AG09309 (cell line): ENCODE measurements at regions not wholly inside any gene's neighbourhood (a gene's known extent, or its start where the extent isn't known, plus 50 kb on each side); places are given as distances from the start of the nearest gene placed in this dataset.

ENCODE experiments used
- DNase-seq: peaks from one replicate; pipeline ENCODE4 v3.0.0-alpha.2; 2010; ENCODE audit warnings: low read depth
- H3K4me3 ChIP-seq: 2 replicates; pipeline ENCODE4 v1.5.1; 2011; ENCODE audit warnings: mild to moderate bottlenecking, low read depth, low read length, moderate library complexity; ENCODE audit not compliant: control insufficient read depth
- TF ChIP-seq, protein P1 (sequence below): IDR thresholded peaks from 2 replicates; pipeline ENCODE4 v1.5.1; 2011; ENCODE audit warnings: mild to moderate bottlenecking, low read depth, low read length, inconsistent platforms; ENCODE audit not compliant: insufficient read depth, control insufficient read depth; ENCODE audit errors: missing control alignments

DNA sequence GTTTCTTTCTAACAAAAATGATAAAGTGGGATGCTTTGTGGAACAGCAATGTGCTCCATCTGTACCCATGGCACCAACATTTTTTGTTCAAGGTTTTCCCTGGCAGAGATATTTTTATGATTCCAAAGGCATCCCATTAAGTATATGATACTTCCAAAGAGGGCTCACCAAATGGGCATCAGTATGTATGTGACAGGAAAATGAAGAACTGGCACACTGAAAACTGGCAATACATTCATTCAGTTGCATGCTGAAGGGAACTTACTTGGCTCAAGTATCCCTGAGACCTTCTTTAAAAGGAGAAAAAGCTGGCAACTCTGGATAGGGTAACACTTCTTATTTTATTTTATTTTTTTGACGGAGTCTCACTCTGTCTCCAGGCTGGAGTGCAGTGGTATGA is 249.8 kb downstream of the IL20RB start:
- no peak overlapping the region for H3K4me3 ChIP-seq
- DNase-seq = no peak
- TF ChIP-seq, protein P1, sequence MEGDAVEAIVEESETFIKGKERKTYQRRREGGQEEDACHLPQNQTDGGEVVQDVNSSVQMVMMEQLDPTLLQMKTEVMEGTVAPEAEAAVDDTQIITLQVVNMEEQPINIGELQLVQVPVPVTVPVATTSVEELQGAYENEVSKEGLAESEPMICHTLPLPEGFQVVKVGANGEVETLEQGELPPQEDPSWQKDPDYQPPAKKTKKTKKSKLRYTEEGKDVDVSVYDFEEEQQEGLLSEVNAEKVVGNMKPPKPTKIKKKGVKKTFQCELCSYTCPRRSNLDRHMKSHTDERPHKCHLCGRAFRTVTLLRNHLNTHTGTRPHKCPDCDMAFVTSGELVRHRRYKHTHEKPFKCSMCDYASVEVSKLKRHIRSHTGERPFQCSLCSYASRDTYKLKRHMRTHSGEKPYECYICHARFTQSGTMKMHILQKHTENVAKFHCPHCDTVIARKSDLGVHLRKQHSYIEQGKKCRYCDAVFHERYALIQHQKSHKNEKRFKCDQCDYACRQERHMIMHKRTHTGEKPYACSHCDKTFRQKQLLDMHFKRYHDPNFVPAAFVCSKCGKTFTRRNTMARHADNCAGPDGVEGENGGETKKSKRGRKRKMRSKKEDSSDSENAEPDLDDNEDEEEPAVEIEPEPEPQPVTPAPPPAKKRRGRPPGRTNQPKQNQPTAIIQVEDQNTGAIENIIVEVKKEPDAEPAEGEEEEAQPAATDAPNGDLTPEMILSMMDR = no peak

DNA sequence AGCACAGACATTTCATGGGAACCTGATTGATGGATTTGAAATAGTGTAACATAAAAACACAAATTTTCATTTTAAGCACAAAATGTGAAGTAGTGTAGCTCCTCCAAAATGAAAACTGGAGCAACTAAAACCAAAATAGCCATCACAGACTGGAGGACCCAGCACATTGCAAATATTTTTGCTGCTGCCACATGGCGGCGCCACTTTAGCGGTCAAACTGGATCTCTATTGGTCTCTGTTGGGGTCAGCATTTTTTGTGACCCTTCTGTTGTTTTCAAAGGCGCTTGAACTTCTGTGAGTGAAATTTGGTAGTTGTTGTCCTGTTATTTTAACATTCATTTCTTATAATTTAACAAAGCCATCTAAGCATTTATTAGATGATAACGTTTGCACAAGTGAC is 259.9 kb downstream of the IL20RB start:
- DNase-seq = no peak
- no peak overlapping the region for H3K4me3 ChIP-seq
- TF ChIP-seq, protein P1 = no peak

DNA sequence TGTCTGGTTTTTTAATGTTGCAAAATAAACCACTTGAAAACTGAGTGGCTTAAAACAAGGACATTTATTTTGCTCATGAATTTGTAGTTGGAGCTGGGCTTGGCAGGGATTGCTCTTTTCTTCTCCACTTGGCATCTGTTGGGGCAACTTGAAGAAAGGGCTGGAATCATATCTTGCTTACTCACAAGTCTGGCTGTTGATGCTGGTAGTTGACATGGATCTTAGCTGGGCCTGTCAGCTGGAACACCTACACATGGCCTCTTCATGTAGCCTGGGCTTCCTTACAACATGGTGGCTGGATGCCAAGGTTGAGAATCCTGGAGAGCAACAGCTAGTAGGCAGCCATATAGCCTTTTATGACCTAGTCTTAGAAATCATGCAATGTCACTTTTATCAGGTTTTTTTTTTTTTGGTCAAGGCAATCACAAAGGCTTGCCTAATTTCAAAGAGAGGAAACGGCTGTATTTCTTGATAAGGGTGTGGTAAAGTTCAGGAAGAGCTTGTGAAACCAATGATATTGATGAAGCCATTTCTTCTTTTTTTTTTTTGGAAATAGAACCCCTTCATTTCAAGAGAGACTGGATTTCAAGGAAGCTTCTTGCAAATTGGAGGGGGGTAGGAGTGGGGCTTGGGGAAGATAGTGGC is 262.1 kb downstream of the IL20RB start:
- no peak overlapping the region for H3K4me3 ChIP-seq
- no peak for DNase-seq
- TF ChIP-seq, protein P1 = no peak

DNA sequence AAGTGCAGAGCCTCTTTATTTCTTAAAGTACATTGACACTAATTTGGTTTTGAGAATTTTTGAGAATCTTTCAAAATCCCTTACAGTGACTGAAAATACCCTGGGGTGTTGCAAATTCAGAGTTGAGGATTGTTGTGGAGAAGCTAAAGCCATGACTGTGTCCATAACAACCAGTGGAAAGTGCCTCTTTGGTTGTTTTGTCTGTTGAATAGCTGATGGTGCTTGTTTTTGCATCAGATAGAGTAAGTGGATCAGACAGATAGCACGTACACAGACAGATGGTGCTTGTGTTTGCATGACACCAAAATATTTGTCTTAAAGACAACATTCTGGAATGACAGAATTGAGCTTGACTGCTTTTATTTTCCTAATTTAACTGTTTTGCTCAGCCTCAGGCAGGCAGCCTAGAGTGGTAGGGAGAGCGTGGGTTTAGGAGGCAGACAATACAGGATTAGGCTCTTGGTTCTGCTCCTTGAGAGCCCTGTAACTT is 265.0 kb downstream of the IL20RB start:
- DNase-seq = no peak
- TF ChIP-seq, protein P1 = no peak
- no peak overlapping the region for H3K4me3 ChIP-seq

DNA sequence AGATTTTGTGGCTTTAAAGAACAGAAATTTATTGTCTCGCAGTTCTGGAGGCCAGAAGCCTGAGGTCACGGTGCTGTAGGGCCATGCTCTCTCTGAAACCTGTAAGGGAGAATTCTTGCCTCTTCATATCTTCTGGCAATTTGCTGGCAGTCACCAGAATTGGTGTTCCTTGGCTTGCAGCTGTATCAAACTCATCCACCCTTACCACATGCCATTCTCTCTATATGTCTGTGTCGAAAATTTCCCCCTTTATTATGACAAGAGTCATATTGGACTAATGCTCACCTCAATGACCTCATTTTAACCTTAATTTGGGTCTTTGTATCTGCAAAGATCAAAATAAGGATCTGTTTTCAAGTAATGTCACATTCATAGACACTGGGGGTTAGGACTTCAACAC is 266.7 kb downstream of the IL20RB start:
- TF ChIP-seq, protein P1 = no peak
- no peak for DNase-seq
- no peak overlapping the region for H3K4me3 ChIP-seq

DNA sequence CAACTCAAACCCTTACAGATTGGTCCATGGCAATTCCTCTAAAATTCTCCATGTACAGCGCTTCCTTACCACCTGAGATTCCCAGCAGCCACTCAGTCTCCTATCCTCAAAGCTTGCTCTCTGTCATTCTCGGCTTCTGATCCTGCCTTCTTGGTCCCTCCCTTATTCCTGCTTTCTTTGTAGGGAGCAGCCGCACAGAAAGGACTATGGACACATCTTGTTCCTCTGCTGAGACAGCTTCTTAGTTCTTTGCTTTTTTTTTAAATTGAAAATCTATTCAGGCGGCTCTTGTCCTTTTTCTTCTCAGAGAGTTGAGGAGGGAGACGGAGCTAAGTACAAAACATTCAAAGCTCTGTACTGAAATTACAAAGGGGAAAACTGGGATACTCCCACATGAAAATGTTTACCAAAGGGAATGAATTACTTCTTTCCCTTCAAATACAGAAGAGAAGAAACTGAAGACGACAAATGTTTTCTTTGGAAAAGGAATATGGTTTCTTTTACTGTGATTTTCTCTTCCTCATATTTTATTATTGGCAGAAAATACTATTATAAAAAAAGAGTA is 285.1 kb downstream of the IL20RB start:
- TF ChIP-seq, protein P1 = no peak
- no peak for DNase-seq
- no peak overlapping the region for H3K4me3 ChIP-seq

DNA sequence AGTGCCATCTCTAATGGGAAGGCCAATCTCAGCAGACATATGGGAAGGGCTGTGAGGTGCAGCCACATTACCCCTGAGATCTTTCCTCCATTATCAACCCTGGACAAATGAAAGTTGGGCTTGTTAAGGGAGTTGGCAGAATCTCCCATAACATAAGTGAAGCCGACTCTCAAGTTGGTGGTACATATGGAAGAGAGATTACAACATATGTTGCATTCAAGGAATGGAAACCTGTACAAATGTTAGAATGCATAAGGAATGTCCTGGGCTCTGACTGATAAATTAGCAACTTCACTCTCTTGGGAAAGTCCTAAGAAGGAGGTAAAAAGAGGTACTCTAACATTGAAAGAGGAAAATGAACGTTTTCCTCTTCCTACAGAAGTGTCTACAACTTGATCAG is 288.7 kb downstream of the IL20RB start:
- DNase-seq = no peak
- TF ChIP-seq, protein P1 = no peak
- H3K4me3 ChIP-seq = no peak overlapping the region
